WTC11 (cell line): ENCODE measurements at regions not wholly inside any gene's neighbourhood (a gene's known extent, or its start where the extent isn't known, plus 50 kb on each side); places are given as distances from the start of the nearest gene placed in this dataset.

Source experiments
- ATAC-seq: fragments of 200-7000 bp; cut with Tn5 transposase; 2 replicates; pipeline ENCODE4 v1.10.0; 2021; ENCODE audit warnings: mild to moderate bottlenecking, moderate library complexity
- CTCF ChIA-PET: fragments of 300-600 bp; sonication (Branson Sonifier 250); formaldehyde crosslinking; loops from one replicate; lab custom pipeline; 2021; ENCODE audit warnings: antibody characterized with exemption; lab: Charles Lee
- POLR2A ChIA-PET: fragments of 350-600 bp; sonication (Branson Sonifier 250); formaldehyde crosslinking; loops from one replicate; lab custom pipeline; 2021; ENCODE audit warnings: antibody characterized with exemption; lab: Charles Lee
- DNase-seq: peaks from one replicate; pipeline ENCODE4 v3.0.0; 2021; ENCODE audit warnings: low spot score
- H3K27ac Mint-ChIP-seq: 2 replicates; pipeline ENCODE4 v1.8.0; 2021; ENCODE audit warnings: mixed read lengths
- H3K27me3 Mint-ChIP-seq: 2 replicates; pipeline ENCODE4 v1.8.0; 2021; ENCODE audit warnings: low read depth, mild to moderate bottlenecking, moderate library complexity, mixed read lengths
- H3K36me3 Mint-ChIP-seq: 2 replicates; pipeline ENCODE4 v1.8.0; 2021; ENCODE audit warnings: mixed read lengths
- H3K4me1 Mint-ChIP-seq: 2 replicates; pipeline ENCODE4 v1.8.0; 2022; ENCODE audit warnings: mixed read lengths
- H3K4me3 Mint-ChIP-seq: 2 replicates; pipeline ENCODE4 v1.8.0; 2021; ENCODE audit warnings: mild to moderate bottlenecking, moderate library complexity, mixed read lengths
- H3K9me3 Mint-ChIP-seq: 2 replicates; pipeline ENCODE4 v1.8.0; 2021; ENCODE audit warnings: mixed read lengths
- FOXJ3 ChIP-seq: sonication (generic); formaldehyde crosslinking; IDR thresholded peaks from 2 replicates; pipeline ENCODE4 v1.9.0; 2021; ENCODE audit warnings: missing genetic modification reagents, mild to moderate bottlenecking, borderline replicate concordance
- FOXK1 ChIP-seq: sonication (generic); formaldehyde crosslinking; IDR thresholded peaks from 2 replicates; pipeline ENCODE4 v1.8.0; 2022; ENCODE audit warnings: mild to moderate bottlenecking, moderate library complexity, missing genetic modification reagents
- GTF2I ChIP-seq: fragments of 250-450 bp; sonication (Bioruptor Pico); conservative IDR thresholded peaks from 2 replicates; pipeline ENCODE4 v1.4.0; 2021; ENCODE audit warnings: mild to moderate bottlenecking
- HMGA2 ChIP-seq: fragments of 250-450 bp; sonication (Bioruptor Pico); IDR thresholded peaks from 2 replicates; pipeline ENCODE4 v1.4.0; 2021; ENCODE audit warnings: mild to moderate bottlenecking, moderate library complexity
- IRF2 ChIP-seq: sonication (generic); formaldehyde crosslinking; IDR thresholded peaks from 2 replicates; pipeline ENCODE4 v1.8.0; 2022; ENCODE audit warnings: low read depth, missing genetic modification reagents, borderline replicate concordance
- MXD4 ChIP-seq: fragments of 250-450 bp; sonication (Bioruptor Pico); IDR thresholded peaks from 2 replicates; pipeline ENCODE4 v1.8.0; 2021; ENCODE audit warnings: mild to moderate bottlenecking, moderate library complexity, borderline replicate concordance
- NFE2L1 ChIP-seq: sonication (generic); formaldehyde crosslinking; IDR thresholded peaks from 2 replicates; pipeline ENCODE4 v1.8.1; 2023; ENCODE audit warnings: missing genetic modification reagents
- OVOL2 ChIP-seq: fragments of 250-450 bp; sonication (Bioruptor Pico); IDR thresholded peaks from 2 replicates; pipeline ENCODE4 v1.9.0; 2021; ENCODE audit warnings: mild to moderate bottlenecking, borderline replicate concordance
- RELA ChIP-seq: sonication (generic); formaldehyde crosslinking; IDR thresholded peaks from 2 replicates; pipeline ENCODE4 v1.8.1; 2022; ENCODE audit warnings: missing genetic modification reagents, mild to moderate bottlenecking, borderline replicate concordance
- SOX15 ChIP-seq: fragments of 250-450 bp; sonication (Bioruptor Pico); IDR thresholded peaks from 2 replicates; pipeline ENCODE4 v1.9.0; 2021; ENCODE audit warnings: mild to moderate bottlenecking
- ZBTB21 ChIP-seq: sonication (generic); formaldehyde crosslinking; IDR thresholded peaks from 2 replicates; pipeline ENCODE4 v1.8.1; 2023; ENCODE audit warnings: mild to moderate bottlenecking, missing genetic modification reagents, borderline replicate concordance
- ZNF138 ChIP-seq: sonication (generic); formaldehyde crosslinking; conservative IDR thresholded peaks from 2 replicates; pipeline ENCODE4 v1.8.1; 2022; ENCODE audit warnings: mild to moderate bottlenecking, moderate library complexity, missing genetic modification reagents
- TF ChIP-seq, protein P1 (sequence below): fragments of 250-450 bp; sonication (Bioruptor Pico); IDR thresholded peaks from 2 replicates; pipeline ENCODE4 v1.9.0; 2021; ENCODE audit warnings: mild to moderate bottlenecking
- TF ChIP-seq, protein P2 (sequence below): sonication (generic); formaldehyde crosslinking; IDR thresholded peaks from 2 replicates; pipeline ENCODE4 v1.8.1; 2023; ENCODE audit warnings: mild to moderate bottlenecking, missing genetic modification reagents, moderate library complexity
- TF ChIP-seq, protein P3 (sequence below): sonication (generic); formaldehyde crosslinking; IDR thresholded peaks from 2 replicates; pipeline ENCODE4 v1.8.1; 2023; ENCODE audit warnings: mild to moderate bottlenecking, missing genetic modification reagents
- TF ChIP-seq, protein P4 (sequence below): fragments of 250-450 bp; sonication (Bioruptor Pico); IDR thresholded peaks from 2 replicates; pipeline ENCODE4 v1.9.0; 2021; ENCODE audit warnings: moderate library complexity, mild to moderate bottlenecking, inconsistent platforms, borderline replicate concordance
- TF ChIP-seq, protein P5 (sequence below): sonication (generic); formaldehyde crosslinking; IDR thresholded peaks from 2 replicates; pipeline ENCODE4 v1.8.0; 2022; ENCODE audit warnings: mild to moderate bottlenecking, missing genetic modification reagents
- TF ChIP-seq, protein P6 (sequence below): sonication (generic); formaldehyde crosslinking; IDR thresholded peaks from 2 replicates; pipeline ENCODE4 v1.8.0; 2022; ENCODE audit warnings: mild to moderate bottlenecking, missing genetic modification reagents
- TF ChIP-seq, protein P7 (sequence below): sonication (generic); formaldehyde crosslinking; IDR thresholded peaks from 2 replicates; pipeline ENCODE4 v1.8.1; 2023; ENCODE audit warnings: mild to moderate bottlenecking, missing genetic modification reagents, borderline replicate concordance

DNA sequence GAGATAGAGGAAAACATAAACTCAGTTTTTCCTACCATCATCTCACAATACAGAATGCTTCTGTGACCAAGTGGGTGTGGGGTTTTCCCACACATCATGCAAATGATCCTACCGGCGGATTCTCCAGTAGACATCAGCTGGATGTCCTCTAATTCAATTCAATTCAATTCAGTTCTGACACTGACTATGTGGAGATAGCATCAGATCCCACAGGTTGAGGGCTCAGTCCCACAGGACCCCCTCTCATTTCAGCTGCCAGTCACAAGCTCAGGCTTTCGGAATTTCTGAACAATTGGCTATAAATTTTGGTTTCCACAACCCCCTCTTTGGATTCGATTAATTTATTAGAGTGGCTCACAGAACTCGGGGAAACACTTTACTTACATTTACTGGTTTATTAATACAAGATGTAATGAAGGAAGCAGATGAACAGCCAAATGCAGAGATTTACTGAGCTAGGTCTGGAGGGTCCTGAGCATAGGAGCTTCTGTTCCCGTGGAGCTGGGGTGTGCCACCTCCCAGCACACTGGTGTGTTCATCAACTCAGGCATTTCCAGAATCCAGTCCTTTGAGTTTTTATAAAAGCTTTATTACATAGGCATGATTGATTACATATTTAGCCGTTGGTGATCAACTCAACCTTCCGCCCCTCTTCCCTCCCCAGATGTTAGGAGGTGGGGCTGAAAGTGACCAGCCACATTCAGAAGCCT is 350.1 kb downstream of the MYCN start (continued):
- TF ChIP-seq, protein P1, sequence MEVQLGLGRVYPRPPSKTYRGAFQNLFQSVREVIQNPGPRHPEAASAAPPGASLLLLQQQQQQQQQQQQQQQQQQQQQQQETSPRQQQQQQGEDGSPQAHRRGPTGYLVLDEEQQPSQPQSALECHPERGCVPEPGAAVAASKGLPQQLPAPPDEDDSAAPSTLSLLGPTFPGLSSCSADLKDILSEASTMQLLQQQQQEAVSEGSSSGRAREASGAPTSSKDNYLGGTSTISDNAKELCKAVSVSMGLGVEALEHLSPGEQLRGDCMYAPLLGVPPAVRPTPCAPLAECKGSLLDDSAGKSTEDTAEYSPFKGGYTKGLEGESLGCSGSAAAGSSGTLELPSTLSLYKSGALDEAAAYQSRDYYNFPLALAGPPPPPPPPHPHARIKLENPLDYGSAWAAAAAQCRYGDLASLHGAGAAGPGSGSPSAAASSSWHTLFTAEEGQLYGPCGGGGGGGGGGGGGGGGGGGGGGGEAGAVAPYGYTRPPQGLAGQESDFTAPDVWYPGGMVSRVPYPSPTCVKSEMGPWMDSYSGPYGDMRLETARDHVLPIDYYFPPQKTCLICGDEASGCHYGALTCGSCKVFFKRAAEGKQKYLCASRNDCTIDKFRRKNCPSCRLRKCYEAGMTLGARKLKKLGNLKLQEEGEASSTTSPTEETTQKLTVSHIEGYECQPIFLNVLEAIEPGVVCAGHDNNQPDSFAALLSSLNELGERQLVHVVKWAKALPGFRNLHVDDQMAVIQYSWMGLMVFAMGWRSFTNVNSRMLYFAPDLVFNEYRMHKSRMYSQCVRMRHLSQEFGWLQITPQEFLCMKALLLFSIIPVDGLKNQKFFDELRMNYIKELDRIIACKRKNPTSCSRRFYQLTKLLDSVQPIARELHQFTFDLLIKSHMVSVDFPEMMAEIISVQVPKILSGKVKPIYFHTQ, result no peak
- TF ChIP-seq, protein P2, sequence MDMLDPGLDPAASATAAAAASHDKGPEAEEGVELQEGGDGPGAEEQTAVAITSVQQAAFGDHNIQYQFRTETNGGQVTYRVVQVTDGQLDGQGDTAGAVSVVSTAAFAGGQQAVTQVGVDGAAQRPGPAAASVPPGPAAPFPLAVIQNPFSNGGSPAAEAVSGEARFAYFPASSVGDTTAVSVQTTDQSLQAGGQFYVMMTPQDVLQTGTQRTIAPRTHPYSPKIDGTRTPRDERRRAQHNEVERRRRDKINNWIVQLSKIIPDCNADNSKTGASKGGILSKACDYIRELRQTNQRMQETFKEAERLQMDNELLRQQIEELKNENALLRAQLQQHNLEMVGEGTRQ, result no peak
- TF ChIP-seq, protein P3, sequence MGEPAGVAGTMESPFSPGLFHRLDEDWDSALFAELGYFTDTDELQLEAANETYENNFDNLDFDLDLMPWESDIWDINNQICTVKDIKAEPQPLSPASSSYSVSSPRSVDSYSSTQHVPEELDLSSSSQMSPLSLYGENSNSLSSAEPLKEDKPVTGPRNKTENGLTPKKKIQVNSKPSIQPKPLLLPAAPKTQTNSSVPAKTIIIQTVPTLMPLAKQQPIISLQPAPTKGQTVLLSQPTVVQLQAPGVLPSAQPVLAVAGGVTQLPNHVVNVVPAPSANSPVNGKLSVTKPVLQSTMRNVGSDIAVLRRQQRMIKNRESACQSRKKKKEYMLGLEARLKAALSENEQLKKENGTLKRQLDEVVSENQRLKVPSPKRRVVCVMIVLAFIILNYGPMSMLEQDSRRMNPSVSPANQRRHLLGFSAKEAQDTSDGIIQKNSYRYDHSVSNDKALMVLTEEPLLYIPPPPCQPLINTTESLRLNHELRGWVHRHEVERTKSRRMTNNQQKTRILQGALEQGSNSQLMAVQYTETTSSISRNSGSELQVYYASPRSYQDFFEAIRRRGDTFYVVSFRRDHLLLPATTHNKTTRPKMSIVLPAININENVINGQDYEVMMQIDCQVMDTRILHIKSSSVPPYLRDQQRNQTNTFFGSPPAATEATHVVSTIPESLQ (CRISPR knock-in tag), result no peak
- no peak for TF ChIP-seq SOX15 (CRISPR knock-in tag)

DNA sequence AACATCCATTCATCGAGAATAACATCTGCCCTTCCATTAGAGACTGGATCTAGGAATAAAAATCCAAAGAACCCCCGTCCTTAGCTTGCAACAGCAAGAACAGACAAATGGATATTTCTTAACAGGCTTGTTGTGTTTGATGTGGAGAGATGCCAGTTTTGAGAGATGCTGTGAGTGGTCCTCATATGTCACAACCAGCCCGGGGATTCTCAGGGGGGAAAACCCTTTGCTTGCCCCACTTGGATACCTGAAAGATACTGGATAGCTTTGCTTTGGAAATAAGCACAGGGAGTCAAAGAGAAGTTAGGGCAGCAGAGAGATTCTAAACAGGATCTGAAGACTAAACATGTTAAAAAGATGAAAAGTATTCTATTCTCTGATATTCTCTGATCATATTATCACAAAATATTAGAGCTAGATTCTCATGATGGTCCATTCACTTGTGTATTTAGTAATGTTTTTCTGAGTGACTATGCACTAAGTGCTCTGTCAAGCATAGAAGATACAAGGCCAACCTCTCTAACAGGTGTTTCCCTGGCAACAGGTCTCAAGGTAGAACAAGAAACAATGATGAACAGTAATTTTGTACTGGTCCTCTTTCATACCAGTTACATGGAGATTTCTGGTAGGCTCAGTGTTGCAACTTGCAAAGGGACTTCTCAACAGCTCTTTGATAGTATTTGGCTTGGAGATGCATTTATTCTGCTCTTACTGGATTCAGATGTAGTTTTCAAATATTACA is 348.2 kb downstream of the MYCN start:
- Mint-ChIP-seq H3K4me3 (no peak overlapping the region), H3K27me3 (no peaks in the 10 kb centered on the region), H3K4me1 (peaks cover 6% of the 10 kb centered on the region; the same call in 1 of the 2 replicates), H3K36me3 (no peaks in the 10 kb centered on the region), H3K9me3 (no peaks in the 10 kb centered on the region), H3K27ac (no peak overlapping the region)
- DNase-seq (no peak), ATAC-seq (no peak)
- TF ChIP-seq FOXJ3 (CRISPR knock-in tag), result no peak
- TF ChIP-seq HMGA2 (CRISPR knock-in tag), result no peak
- no peak for TF ChIP-seq FOXK1 (CRISPR knock-in tag)
- no peak for TF ChIP-seq OVOL2
- TF ChIP-seq, protein P4, sequence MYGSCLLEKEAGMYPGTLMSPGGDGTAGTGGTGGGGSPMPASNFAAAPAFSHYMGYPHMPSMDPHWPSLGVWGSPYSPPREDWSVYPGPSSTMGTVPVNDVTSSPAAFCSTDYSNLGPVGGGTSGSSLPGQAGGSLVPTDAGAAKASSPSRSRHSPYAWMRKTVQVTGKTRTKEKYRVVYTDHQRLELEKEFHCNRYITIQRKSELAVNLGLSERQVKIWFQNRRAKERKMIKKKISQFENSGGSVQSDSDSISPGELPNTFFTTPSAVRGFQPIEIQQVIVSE (CRISPR knock-in tag), result no peak
- TF ChIP-seq, protein P5, sequence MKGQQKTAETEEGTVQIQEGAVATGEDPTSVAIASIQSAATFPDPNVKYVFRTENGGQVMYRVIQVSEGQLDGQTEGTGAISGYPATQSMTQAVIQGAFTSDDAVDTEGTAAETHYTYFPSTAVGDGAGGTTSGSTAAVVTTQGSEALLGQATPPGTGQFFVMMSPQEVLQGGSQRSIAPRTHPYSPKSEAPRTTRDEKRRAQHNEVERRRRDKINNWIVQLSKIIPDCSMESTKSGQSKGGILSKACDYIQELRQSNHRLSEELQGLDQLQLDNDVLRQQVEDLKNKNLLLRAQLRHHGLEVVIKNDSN (CRISPR knock-in tag), result no peak
- TF ChIP-seq, protein P6, sequence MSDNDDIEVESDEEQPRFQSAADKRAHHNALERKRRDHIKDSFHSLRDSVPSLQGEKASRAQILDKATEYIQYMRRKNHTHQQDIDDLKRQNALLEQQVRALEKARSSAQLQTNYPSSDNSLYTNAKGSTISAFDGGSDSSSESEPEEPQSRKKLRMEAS (CRISPR knock-in tag), result no peak
- ChIA-PET CTCF (interaction anchor here (1.0 kb wide), 1 partner anchor 349 kb away, joined by 3 read pairs; no protein-coding TSS in a partner anchor), POLR2A (interaction anchor here (0.6 kb wide), 1 partner anchor 223 kb away, joined by 4 read pairs; no protein-coding TSS in a partner anchor)

DNA sequence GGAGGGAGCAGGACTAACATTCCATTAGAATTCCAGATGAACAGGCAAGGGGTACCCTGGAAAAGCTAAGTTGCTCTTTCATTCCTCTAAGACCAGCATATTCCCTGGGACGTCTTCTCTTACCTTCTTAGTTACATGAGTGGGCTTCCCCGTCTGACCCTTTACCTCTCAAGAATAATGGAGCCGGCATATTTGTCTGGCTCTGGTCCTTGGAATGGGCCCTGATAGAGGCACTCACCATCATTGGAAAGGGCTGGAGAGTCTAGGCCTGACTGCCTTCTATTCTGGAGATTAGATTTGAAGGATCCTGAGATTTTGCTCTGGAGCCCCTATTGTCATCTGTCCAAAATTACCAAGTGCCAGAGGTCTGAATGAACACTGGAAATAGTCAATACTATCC is 347.5 kb downstream of the MYCN start:
- H3K4me3 Mint-ChIP-seq, result no peak overlapping the region
- ATAC-seq, result no peak
- TF ChIP-seq, protein P7, sequence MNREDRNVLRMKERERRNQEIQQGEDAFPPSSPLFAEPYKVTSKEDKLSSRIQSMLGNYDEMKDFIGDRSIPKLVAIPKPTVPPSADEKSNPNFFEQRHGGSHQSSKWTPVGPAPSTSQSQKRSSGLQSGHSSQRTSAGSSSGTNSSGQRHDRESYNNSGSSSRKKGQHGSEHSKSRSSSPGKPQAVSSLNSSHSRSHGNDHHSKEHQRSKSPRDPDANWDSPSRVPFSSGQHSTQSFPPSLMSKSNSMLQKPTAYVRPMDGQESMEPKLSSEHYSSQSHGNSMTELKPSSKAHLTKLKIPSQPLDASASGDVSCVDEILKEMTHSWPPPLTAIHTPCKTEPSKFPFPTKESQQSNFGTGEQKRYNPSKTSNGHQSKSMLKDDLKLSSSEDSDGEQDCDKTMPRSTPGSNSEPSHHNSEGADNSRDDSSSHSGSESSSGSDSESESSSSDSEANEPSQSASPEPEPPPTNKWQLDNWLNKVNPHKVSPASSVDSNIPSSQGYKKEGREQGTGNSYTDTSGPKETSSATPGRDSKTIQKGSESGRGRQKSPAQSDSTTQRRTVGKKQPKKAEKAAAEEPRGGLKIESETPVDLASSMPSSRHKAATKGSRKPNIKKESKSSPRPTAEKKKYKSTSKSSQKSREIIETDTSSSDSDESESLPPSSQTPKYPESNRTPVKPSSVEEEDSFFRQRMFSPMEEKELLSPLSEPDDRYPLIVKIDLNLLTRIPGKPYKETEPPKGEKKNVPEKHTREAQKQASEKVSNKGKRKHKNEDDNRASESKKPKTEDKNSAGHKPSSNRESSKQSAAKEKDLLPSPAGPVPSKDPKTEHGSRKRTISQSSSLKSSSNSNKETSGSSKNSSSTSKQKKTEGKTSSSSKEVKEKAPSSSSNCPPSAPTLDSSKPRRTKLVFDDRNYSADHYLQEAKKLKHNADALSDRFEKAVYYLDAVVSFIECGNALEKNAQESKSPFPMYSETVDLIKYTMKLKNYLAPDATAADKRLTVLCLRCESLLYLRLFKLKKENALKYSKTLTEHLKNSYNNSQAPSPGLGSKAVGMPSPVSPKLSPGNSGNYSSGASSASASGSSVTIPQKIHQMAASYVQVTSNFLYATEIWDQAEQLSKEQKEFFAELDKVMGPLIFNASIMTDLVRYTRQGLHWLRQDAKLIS (CRISPR knock-in tag), result no peak
- TF ChIP-seq NFE2L1, result no peak
- TF ChIP-seq IRF2 (CRISPR knock-in tag), result no peak
- TF ChIP-seq GTF2I (CRISPR knock-in tag), result no peak
- TF ChIP-seq MXD4 (CRISPR knock-in tag), result no peak
- TF ChIP-seq ZNF138 (CRISPR knock-in tag), result no peak
- TF ChIP-seq RELA (CRISPR knock-in tag), result no peak
- no peak for TF ChIP-seq ZBTB21
- no peaks in the 10 kb centered on the region for H3K9me3 Mint-ChIP-seq
- ChIA-PET CTCF (no interaction called here), POLR2A (no interaction called here)
- no peak for DNase-seq
- H3K4me1 Mint-ChIP-seq, result peaks cover 5% of the 10 kb centered on the region; the same call in 1 of the 2 replicates
- no peaks in the 10 kb centered on the region for H3K36me3 Mint-ChIP-seq
- H3K27me3 Mint-ChIP-seq, result no peaks in the 10 kb centered on the region; the same call in 1 of the 2 replicates
- no peak overlapping the region for H3K27ac Mint-ChIP-seq
